ENCODE measurements at regions not wholly inside any gene's neighbourhood (a gene's known extent, or its start where the extent isn't known, plus 50 kb on each side); places are given as distances from the start of the nearest gene placed in this dataset.

DNA sequence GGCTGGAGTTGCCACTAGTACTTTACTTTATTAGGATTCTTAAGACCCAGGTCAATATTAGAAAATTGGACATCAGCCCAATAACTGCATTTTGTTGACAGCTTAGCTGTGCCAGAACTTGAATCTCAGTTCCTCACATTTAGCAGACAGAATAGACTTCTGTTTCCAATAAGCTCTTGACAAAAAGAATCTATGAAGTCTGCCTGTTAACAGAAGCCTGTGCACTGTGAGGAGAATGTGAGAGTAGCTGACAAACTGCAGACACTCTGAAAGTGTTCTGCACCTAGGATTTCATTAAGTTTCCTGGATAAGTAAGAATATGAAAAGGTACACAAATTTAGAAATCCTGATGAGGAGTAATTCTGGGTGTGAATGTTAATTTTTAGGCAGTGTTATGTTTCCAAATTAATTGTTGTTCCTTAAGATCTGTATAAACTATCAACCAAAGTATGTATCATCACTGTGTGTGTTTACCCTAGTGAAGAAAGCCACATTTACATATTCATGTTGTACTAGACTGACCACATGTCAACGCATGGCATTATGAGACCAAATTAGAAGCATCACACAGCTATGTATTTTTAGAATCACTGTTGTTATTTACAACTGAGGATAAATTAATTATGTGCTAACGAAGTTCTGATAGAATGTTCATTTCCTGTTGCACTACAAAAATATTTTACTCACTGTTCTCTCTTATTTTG, 756.4 kb upstream of the IGFBP7 start:
- no peak overlapping the region for H3K4me3 ChIP-seq (replicated peaks in 1 of 3; ENCODE audit: insufficient read depth in 1 of 3, low read depth in 1 of 3, low read length in 3 of 3)
- ChIA-PET CTCF (no interaction called here), POLR2A (no interaction called here)
- no peaks in the 10 kb centered on the region for H4K20me1 ChIP-seq (replicated peaks; ENCODE audit: control insufficient read depth, extremely low read depth, insufficient read depth, low read length)
- no peak overlapping the region for H3K9ac ChIP-seq (replicated peaks; ENCODE audit: extremely low read depth, insufficient read depth, low read length)
- intact Hi-C loops (cut with micrococcal nuclease) (no loop called here), dilution Hi-C loops (cut with MboI; ENCODE audit: extremely low pct_ligation_motif_present, low sequenced_read_pairs) (no loop called here)
- TF ChIP-seq, protein P1, sequence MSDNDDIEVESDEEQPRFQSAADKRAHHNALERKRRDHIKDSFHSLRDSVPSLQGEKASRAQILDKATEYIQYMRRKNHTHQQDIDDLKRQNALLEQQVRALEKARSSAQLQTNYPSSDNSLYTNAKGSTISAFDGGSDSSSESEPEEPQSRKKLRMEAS (IDR thresholded peaks at IDR 0.05; ENCODE audit: insufficient read depth, insufficient read length), result no peak
- TF ChIP-seq MYC (IDR thresholded peaks at IDR 0.05; ENCODE audit: low read depth, low read length) (no peak), POLR2A (IDR thresholded peaks at IDR 0.05; ENCODE audit: low read depth, low read length) (no peak), POLR2AphosphoS5 (IDR thresholded peaks at IDR 0.05; ENCODE audit: insufficient read depth, low read depth, low read length) (no peak), JUN (IDR thresholded peaks at IDR 0.05; ENCODE audit: borderline replicate concordance, insufficient read depth, insufficient read length, low read depth) (no peak), GATA2 (IDR thresholded peaks at IDR 0.05; ENCODE audit: insufficient read depth, insufficient read length, low read depth, low read length) (no peak), EZH2 (IDR thresholded peaks at IDR 0.05; ENCODE audit: borderline replicate concordance, low read depth, low read length, severe bottlenecking) (no peak), FOS (IDR thresholded peaks at IDR 0.05; ENCODE audit: borderline replicate concordance, insufficient read depth, low read length) (no peak)
- TF ChIP-seq, protein P2, sequence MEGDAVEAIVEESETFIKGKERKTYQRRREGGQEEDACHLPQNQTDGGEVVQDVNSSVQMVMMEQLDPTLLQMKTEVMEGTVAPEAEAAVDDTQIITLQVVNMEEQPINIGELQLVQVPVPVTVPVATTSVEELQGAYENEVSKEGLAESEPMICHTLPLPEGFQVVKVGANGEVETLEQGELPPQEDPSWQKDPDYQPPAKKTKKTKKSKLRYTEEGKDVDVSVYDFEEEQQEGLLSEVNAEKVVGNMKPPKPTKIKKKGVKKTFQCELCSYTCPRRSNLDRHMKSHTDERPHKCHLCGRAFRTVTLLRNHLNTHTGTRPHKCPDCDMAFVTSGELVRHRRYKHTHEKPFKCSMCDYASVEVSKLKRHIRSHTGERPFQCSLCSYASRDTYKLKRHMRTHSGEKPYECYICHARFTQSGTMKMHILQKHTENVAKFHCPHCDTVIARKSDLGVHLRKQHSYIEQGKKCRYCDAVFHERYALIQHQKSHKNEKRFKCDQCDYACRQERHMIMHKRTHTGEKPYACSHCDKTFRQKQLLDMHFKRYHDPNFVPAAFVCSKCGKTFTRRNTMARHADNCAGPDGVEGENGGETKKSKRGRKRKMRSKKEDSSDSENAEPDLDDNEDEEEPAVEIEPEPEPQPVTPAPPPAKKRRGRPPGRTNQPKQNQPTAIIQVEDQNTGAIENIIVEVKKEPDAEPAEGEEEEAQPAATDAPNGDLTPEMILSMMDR (IDR thresholded peaks at IDR 0.05; ENCODE audit: extremely low read depth in 1 of 2, insufficient read depth in 1 of 2, low read depth in 1 of 2, low read length in 2 of 2), result no peak
- no peak overlapping the region for H2AFZ ChIP-seq (ENCODE audit: low read depth, low read length)
- BruUV-seq (replicated peaks), result no TSS peak
- no peak overlapping the region for H3K27ac ChIP-seq (ENCODE audit: insufficient read depth, low read depth, low read length)
- DNase-seq (ENCODE audit: low read depth, low spot score), result no peak
- no peaks in the 10 kb centered on the region for H3K9me3 ChIP-seq (replicated peaks; ENCODE audit: control insufficient read depth, insufficient read depth, low read length)
- no peaks in the 10 kb centered on the region for H3K9me1 ChIP-seq (replicated peaks; ENCODE audit: control insufficient read depth, extremely low read depth, insufficient read depth, low read length)
- H3K27me3 ChIP-seq (ENCODE audit: control insufficient read depth in 2 of 2, insufficient read depth in 2 of 2, low read length in 2 of 2), result no peaks in the 10 kb centered on the region
- H3K4me1 ChIP-seq (ENCODE audit: control insufficient read depth, extremely low read depth, insufficient read depth, low read length), result no peaks in the 10 kb centered on the region
- H3K36me3 ChIP-seq (ENCODE audit: control insufficient read depth in 2 of 2, extremely low read depth in 1 of 2, insufficient read depth in 2 of 2, low read length in 2 of 2), result no peaks in the 10 kb centered on the region
- H3K79me2 ChIP-seq (ENCODE audit: control insufficient read depth, insufficient read depth, low read length), result no peaks in the 10 kb centered on the region
- H3K4me2 ChIP-seq (ENCODE audit: insufficient read depth, low read length), result no peak overlapping the region
- no peak for FAIRE-seq

Data from endothelial cell of umbilical vein (primary cell).